Sigmoid colon (tissue), 4 donors: ENCODE measurements at regions not wholly inside any gene's neighbourhood (a gene's known extent, or its start where the extent isn't known, plus 50 kb on each side); places are given as distances from the start of the nearest gene placed in this dataset.

Source experiments
- EP300 ChIP-seq, 4 donors: sonication (generic); formaldehyde crosslinking; IDR thresholded peaks; one replicate each; pipeline ENCODE4 v1.6.1; 2017; ENCODE audit warnings: antibody characterized with exemption in 4 of 4
- POLR2A ChIP-seq, 2 donors: fragments of 450-650 bp; IDR thresholded peaks; one replicate each; pipeline ENCODE4 v1.6.1; 2016; ENCODE audit warnings: antibody characterized with exemption in 2 of 2, mild to moderate bottlenecking in 2 of 2, moderate library complexity in 2 of 2
- TF ChIP-seq, protein P1 (sequence below), 4 experiments: fragments of 450-650 bp in 3 of 4; fragments of 200-600 bp in 1 of 4; IDR thresholded peaks; one replicate each; pipeline ENCODE4 v1.5.1; 2016 to 2019; ENCODE audit warnings: antibody characterized with exemption in 4 of 4, mild to moderate bottlenecking in 3 of 4, moderate library complexity in 2 of 4

DNA sequence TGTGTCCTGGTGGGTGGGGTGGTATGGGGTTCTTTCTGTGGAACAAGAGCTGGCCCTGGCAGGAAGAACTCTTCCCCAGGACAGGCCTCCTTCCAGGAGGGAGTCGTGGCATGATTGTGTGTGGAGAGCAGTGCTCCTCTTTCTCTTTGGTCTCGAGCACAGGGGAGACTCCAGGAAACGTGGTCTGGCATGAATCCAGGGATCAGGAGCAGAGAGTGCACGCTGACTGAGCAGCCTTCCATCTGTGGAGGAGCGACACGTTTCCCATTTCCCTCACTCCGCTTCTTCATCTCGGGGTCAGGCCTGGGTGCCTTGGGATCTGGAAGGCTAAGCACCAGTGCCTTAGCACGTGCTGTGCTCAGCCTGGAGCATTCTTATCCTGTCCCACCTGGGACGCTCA lies 132.0 kb upstream of the HDAC4 start:
- TF ChIP-seq, protein P1, sequence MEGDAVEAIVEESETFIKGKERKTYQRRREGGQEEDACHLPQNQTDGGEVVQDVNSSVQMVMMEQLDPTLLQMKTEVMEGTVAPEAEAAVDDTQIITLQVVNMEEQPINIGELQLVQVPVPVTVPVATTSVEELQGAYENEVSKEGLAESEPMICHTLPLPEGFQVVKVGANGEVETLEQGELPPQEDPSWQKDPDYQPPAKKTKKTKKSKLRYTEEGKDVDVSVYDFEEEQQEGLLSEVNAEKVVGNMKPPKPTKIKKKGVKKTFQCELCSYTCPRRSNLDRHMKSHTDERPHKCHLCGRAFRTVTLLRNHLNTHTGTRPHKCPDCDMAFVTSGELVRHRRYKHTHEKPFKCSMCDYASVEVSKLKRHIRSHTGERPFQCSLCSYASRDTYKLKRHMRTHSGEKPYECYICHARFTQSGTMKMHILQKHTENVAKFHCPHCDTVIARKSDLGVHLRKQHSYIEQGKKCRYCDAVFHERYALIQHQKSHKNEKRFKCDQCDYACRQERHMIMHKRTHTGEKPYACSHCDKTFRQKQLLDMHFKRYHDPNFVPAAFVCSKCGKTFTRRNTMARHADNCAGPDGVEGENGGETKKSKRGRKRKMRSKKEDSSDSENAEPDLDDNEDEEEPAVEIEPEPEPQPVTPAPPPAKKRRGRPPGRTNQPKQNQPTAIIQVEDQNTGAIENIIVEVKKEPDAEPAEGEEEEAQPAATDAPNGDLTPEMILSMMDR (IDR thresholded peaks at IDR 0.05) = no peak
- TF ChIP-seq EP300 (IDR thresholded peaks at IDR 0.05) (no peak), POLR2A (IDR thresholded peaks at IDR 0.05) (no peak)
